GM18861 (cell line): ENCODE measurements at regions not wholly inside any gene's neighbourhood (a gene's known extent, or its start where the extent isn't known, plus 50 kb on each side); places are given as distances from the start of the nearest gene placed in this dataset.

ENCODE experiments used
- ATAC-seq: cut with Tn5 transposase; IDR thresholded peaks from one replicate; pipeline ENCODE4 v1.9.1; 2021; ENCODE audit not compliant: unreplicated experiment

DNA sequence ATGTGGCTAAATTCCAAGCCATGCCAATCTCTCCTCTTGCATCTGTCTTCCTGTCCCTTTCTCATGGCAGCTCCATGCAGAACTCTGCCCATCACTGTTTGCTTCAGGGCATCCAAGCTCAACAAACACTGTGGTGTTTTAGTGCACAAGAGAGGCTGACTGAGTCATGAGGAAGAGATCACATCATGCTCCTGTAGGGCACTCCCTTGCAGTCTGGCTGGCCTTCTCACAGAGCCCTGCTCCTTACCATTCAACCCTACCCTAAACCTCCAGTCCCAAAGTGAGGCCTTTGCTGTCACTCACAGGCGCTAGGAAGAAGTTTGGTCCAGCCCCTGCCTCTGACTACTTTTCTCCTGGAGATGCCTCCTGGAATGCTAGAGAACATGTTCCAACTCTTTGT lies 194.0 kb downstream of the LRATD1 start:
- ATAC-seq: no peak

DNA sequence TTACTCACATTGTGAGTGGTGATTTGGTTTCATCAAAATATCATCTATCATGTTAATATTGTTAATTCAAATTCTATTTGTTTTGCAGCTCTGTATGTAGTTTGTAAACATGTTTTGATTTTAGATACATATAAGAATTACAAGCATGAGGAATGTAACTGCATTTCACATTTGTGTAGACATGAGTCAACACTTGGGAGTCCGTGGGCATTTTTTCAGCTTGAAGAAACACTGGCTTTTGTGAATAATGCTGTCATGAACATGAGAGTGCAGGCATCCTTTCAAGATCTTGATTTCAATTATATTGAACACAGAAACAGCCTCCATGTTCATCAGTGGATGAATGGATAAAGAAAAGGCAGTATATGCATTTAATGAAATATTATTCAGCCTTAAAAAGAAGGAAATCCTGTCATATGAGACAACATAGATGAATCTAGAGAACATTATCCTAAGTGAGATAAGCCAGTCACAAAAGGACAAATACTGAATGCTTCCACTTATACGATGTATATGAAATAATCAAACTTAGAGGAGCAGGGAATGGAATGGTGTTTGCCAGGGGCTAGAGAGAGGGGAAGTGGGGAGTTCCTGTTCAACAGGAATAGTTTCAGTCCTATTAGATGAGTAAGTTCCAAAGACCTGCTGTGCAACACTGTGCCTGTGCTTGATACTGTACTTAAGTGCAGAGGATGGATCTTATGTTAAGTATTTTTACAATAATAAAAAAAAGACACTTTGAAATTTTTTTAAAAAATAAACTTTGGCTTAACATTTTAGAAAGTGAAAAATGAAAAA lies 194.9 kb downstream of the LRATD1 start:
- no peak for ATAC-seq

DNA sequence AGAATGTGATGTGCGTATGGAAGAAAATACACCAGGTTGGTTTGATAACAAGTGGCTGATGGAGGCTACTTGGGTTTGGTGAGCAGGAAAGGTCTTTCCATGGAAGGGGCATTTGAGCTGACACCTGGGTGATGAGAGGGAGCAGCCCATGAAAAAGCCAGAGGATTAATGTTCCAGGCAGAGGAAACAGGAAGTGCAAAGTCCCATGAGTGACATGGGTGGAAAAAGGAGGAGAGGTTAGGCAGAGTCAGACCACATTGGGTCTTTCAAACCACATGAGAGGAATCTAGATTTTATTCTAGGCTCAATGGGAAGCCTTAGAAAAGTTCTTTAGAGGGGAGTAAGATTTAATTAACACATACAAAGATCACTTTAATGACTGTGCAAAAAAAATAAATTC lies 195.7 kb downstream of the LRATD1 start:
- no peak for ATAC-seq

DNA sequence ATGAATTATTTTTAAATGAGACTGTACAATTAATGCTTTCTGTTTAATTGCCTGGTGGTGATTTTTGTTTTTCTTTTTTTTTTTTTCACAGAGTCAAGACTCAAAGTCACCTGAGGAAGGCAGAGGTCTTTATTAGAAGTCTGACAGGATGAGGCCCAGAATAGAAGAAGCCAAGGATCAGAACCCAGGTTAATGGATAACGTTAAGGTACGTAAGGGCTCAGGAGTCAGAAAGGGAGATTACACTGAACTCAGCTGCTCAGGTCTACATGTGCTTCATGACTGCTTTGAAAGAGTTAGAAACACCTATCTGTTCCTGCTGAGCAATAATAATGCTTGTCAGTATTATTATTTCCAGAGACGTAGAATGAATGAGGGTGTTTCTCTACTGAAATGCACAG lies 196.5 kb downstream of the LRATD1 start:
- no peak for ATAC-seq

GRCh38 chr2:14831458-14831857 lies 198.9 kb downstream of the LRATD1 start:
- ATAC-seq: no peak

GRCh38 chr2:14843507-14844204 lies 211.1 kb downstream of the LRATD1 start:
- ATAC-seq: no peak

DNA sequence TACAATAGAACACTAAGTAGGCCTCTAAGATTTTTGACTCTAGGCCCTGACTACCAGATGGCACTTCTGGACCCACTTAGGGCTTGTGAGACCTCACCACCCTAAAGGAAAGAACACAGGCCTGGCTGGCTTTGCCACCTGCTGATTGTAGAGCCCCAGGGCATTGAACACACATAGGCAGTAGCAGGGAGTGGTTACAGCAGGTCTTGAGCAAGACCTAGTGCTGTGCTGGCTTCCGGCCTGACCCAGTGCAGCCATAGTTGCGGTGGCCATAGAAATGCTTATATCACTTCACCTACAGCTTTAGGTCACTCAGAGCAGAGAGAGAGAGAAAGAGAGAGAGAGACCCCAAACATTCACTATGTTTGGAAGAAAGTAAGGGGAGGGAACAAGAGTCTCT lies 223.2 kb downstream of the LRATD1 start:
- no peak for ATAC-seq

DNA sequence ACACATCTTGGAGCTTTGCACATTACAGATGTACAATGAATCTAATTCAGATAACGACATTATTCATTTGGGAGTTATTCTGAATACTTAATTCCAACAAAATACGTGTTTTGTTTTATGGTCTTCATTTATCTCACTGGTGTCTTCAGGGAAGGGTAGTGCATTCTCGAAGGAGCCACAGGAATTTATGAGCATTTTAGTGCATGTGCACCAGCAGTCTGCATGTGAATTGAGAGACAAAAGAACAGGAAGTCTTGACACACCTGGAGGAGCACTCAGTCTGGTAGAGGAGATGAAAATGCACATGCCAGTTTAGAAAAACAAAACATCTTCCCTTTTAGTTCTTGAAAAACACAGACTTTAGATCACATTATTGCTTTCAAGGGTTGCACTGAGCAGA lies 228.7 kb downstream of the LRATD1 start:
- no peak for ATAC-seq

- no peak for ATAC-seq
Observed at GRCh38 chr2:14866736-14867352, 234.3 kb downstream of the LRATD1 start.

DNA sequence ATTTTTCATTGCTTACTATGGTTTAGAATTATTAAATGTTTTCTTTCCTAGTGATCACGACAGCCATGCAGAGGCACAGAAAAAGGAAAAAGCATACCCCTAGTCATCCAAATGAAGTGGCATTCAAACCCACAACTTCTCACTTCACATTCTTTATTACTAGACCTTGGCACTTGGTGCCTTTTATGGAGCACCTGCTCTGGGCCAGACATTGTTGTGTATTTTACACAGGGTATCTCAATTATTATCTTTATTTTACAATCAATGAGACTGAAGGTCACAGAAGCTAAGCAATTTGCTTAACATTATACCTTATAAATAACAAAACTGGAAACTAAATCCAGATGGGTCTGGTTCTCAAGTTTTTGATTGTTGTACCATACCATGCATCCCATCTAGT lies 235.3 kb downstream of the LRATD1 start:
- ATAC-seq: no peak

- ATAC-seq: no peak
Observed at GRCh38 chr2:14872779-14873325, 240.3 kb downstream of the LRATD1 start.

GRCh38 chr2:14881651-14882327 lies 249.3 kb downstream of the LRATD1 start:
- no peak for ATAC-seq

DNA sequence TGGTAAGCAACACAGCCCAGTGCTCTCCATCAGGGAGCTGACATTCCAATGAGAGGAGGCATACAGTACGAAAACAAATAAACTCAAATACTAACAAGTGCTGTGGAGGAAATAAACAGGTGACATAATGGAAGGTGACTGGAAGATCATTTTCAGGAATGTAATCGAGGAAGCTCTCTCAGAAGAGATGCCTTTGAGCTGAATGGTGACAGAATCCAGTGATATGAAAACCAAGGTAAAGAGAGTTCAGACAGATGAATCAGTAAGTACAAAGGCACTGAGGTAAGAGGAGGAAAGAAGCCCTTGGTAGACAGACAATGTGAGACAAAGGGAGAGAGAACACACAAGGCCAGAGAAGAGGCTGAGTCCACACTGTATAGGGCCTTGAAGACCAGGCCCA lies 252.1 kb downstream of the LRATD1 start:
- ATAC-seq: no peak

DNA sequence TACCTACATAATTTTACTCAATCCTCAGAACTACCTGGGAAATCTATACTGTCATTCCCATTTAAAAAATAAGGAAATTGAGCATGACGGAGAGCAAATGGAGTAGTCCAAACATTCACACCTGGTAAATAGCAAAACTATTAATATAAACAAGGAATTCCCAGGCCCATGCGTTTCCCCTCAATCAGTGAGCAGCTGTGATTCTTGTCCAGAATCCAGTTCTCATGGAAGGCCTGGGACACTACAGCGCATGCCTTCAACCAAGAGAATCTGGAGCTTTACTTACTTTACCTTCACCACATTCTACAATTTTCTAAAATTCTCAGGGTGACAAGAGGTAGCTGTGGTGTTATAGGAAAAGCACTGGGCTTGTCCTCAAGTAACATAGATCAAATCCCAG lies 259.0 kb downstream of the LRATD1 start:
- ATAC-seq: no peak

DNA sequence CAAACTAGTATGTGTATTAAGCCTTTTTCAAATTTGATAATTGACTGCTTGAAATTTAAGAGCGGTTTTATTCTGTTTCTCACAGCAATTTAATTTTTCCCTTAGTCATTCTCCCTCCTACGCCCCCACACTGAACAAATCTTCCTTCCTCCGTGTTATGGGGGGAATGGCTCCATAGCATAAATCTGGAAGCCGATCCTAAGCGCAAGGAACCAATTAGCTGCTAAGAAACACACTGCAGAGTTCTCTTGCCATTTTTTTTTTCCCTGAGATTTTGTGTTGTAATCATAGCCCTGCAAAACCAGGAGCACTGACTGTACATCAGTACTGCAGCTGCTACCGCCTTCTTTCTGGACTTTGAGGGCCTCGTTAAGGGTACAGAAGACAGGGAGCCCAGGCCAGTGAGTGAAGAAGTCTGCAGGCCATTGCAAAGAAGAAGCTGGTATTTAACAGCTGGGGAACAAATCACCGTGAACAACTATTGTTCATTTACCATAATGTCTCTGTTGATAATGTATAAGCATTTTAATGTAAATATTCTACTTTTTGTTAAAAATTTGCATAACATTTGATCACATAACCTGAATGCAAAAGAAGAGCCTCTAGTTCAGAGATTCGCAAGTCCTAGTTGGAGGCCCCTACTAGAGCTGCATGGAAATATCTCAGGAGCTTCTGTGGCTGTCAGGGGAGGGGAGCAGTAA lies 264.0 kb downstream of the LRATD1 start:
- ATAC-seq: no peak

- ATAC-seq: no peak
Observed at GRCh38 chr2:14899621-14900414, 267.3 kb downstream of the LRATD1 start.

GRCh38 chr2:14901737-14902136 lies 269.2 kb downstream of the LRATD1 start:
- ATAC-seq: no peak

DNA sequence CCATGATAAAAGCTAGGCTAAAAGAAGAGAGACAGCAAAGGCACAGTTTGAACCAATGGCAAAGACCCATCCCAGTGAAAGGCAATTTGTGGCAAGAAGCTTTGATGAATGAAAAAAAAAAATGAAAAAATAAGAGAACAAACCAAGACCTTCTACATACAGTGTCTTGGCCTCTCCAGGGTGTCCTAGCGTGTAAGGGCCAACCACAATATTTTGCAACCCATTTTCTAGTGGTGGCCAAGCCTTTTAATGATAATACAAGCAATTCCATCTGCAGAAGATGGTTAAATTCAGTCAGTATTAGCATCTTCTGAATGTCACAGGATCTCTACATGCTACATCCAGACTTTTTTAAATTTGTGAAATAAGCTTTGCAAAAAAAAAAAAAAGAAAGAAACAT lies 270.4 kb downstream of the LRATD1 start:
- no peak for ATAC-seq

GRCh38 chr2:14903709-14904374 lies 271.3 kb downstream of the LRATD1 start:
- peak; percentile 99 for ATAC-seq
